ENCODE measurements at regions not wholly inside any gene's neighbourhood (a gene's known extent, or its start where the extent isn't known, plus 50 kb on each side); places are given as distances from the start of the nearest gene placed in this dataset.

DNA sequence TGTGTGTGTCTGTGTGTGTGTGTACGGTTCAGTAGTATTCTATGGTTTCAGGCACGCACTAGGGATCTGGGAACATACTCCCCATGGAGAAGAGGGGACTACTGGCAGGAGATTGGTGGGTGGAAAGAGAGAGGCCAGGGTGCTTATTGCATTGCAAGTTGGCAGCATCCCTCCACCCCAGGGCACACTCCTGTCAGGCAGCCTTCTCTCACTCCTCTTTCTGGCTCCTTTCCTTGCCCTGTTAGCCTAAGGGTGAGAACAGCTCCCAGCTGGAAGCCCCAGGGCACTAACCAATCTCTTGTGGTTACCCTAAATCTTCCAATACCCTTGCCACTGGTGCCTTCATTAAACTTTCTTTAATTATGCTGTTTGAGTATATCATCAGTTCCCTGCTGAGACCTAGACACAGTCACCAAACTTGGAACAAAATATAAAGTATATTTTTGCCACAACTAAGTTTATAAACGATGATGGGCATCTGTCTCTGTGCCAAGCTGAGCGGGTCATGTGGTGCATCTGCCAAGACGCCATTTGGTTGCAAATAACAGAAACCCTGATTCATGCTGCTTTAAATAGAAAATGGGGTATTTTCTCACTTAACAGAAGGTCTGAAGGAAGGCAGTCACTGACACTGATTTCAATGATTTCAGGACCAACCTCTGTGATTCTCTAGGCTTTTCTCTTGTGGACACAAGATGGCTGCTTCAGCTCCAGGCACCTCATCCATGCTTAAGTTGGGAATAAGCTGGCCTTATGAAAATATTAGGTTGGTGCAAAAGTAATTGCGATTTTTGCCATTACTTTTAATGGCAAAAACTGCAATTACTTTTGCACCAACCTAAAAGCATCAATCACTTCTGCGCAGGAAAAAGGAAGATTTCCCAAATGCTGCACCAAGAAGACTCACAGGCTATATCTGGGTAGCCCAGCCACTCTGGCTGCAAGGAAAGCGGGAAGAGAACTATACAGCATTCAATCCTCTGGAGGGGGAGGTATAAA lies 476.9 kb upstream of the PROK2 start:
- peaks cover 22% of the 10 kb centered on the region for H3K4me1 Mint-ChIP-seq (ENCODE audit: insufficient read depth, unreplicated experiment)
- no peaks in the 10 kb centered on the region for H3K36me3 Mint-ChIP-seq (ENCODE audit: insufficient read depth, unreplicated experiment)
- no peaks in the 10 kb centered on the region for H3K9me3 Mint-ChIP-seq (ENCODE audit: unreplicated experiment)
- ChIA-PET CTCF (no interaction called here), POLR2A (interaction anchor here (0.7 kb wide), 1 partner anchor 17 kb away, joined by 3 read pairs; no protein-coding TSS in a partner anchor)
- BruUV-seq (replicated peaks): no TSS peak
- DNase-seq (ENCODE audit: unreplicated experiment): peak; percentile 17
- TF ChIP-seq, protein P1, sequence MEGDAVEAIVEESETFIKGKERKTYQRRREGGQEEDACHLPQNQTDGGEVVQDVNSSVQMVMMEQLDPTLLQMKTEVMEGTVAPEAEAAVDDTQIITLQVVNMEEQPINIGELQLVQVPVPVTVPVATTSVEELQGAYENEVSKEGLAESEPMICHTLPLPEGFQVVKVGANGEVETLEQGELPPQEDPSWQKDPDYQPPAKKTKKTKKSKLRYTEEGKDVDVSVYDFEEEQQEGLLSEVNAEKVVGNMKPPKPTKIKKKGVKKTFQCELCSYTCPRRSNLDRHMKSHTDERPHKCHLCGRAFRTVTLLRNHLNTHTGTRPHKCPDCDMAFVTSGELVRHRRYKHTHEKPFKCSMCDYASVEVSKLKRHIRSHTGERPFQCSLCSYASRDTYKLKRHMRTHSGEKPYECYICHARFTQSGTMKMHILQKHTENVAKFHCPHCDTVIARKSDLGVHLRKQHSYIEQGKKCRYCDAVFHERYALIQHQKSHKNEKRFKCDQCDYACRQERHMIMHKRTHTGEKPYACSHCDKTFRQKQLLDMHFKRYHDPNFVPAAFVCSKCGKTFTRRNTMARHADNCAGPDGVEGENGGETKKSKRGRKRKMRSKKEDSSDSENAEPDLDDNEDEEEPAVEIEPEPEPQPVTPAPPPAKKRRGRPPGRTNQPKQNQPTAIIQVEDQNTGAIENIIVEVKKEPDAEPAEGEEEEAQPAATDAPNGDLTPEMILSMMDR (IDR thresholded peaks at IDR 0.05; ENCODE audit: unreplicated experiment): no peak
- no peak overlapping the region for H3K4me3 Mint-ChIP-seq (ENCODE audit: unreplicated experiment)
- no peak overlapping the region for H3K27ac Mint-ChIP-seq (ENCODE audit: low read depth, unreplicated experiment)
- peaks cover 55% of the 10 kb centered on the region for H3K27me3 Mint-ChIP-seq (ENCODE audit: insufficient read depth, unreplicated experiment)
- intact Hi-C loops (cut with micrococcal nuclease): no loop called here

DNA sequence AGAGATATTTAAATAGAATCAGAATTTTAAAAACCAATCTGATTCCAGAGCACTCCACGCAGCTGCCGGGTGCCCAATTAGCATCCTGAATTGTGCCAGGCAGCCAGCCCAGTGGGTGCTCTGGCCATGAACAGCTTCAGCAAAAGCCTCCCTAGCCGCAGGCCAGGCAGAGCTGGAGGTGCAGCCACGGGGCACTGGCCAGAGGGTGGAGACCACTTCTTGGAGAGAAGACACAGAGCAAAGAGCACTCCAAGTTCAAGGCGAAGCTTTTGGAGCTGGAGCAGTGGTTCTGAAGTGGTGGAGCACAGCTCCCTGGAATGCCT lies 475.6 kb upstream of the PROK2 start:
- ChIA-PET CTCF (interaction anchor here (0.7 kb wide), 1 partner anchor 105 kb away, joined by 3 read pairs; no protein-coding TSS in a partner anchor), POLR2A (no interaction called here)
- Mint-ChIP-seq H3K36me3 (ENCODE audit: insufficient read depth, unreplicated experiment) (no peaks in the 10 kb centered on the region), H3K9me3 (ENCODE audit: unreplicated experiment) (no peaks in the 10 kb centered on the region), H3K27ac (ENCODE audit: low read depth, unreplicated experiment) (no peak overlapping the region), H3K4me3 (ENCODE audit: unreplicated experiment) (no peak overlapping the region), H3K4me1 (ENCODE audit: insufficient read depth, unreplicated experiment) (peaks cover 30% of the 10 kb centered on the region), H3K27me3 (ENCODE audit: insufficient read depth, unreplicated experiment) (peaks cover 48% of the 10 kb centered on the region)
- DNase-seq (ENCODE audit: unreplicated experiment): no peak
- intact Hi-C loops (cut with micrococcal nuclease): no loop called here
- TF ChIP-seq, protein P1 (IDR thresholded peaks at IDR 0.05; ENCODE audit: unreplicated experiment): no peak
- no TSS peak for BruUV-seq (replicated peaks)

DNA sequence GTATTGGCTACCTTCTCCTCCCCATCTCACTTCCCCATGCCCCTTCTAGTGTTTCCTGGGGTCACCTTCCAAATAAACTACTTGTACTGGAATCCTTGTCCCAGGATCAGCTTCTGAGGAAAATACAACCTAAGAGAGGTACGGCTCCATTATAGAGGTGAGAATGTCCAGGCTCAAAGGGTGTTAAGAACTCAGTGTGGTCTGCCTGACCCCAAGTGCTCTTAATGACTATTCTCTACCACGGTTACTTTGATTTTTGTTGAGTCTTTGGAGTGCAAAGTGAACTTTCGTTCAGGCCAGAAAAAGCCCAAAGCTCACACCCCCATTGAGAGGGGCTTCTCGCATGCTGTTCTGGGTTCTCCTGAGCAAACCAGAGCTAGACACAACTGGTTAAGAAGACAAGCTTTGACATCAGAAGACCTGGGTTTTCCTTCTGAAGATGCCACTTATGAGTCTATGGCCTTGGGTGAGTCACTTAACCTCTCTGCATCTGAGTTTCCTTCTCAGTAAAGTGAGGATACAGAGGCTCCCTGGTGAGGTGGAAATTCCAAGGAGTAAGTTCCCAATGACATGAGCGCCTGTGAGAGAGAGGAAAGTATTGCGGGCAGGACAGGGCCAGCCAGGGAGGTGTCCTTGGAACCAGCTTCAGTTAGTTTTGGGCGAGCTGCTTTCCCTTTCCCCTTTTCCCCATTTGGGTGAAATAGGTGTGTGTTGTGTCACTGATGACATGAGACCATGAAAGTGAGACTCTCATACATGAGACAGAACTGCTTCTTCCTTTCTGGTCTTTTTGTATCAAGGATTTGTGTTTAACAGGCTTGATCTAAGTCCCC lies 475.0 kb upstream of the PROK2 start:
- TF ChIP-seq, protein P1 (IDR thresholded peaks at IDR 0.05; ENCODE audit: unreplicated experiment): no peak
- H3K27me3 Mint-ChIP-seq (ENCODE audit: insufficient read depth, unreplicated experiment): peaks cover 51% of the 10 kb centered on the region
- DNase-seq (ENCODE audit: unreplicated experiment): no peak
- ChIA-PET CTCF (interaction anchor here (0.7 kb wide), 2 partner anchors 83 to 106 kb away, joined by 3 read pairs; no protein-coding TSS in a partner anchor), POLR2A (no interaction called here)
- no peak overlapping the region for H3K27ac Mint-ChIP-seq (ENCODE audit: low read depth, unreplicated experiment)
- peaks cover 30% of the 10 kb centered on the region for H3K4me1 Mint-ChIP-seq (ENCODE audit: insufficient read depth, unreplicated experiment)
- H3K36me3 Mint-ChIP-seq (ENCODE audit: insufficient read depth, unreplicated experiment): no peaks in the 10 kb centered on the region
- intact Hi-C loops (cut with micrococcal nuclease): loop anchor here (5.0 kb wide), 2 partner anchors 288 to 562 kb away; no protein-coding TSS in a partner anchor
- no peak overlapping the region for H3K4me3 Mint-ChIP-seq (ENCODE audit: unreplicated experiment)
- H3K9me3 Mint-ChIP-seq (ENCODE audit: unreplicated experiment): no peaks in the 10 kb centered on the region
- BruUV-seq (replicated peaks): no TSS peak

Measured in MCF 10A (cell line).